OCI-M1 (cell line): ENCODE measurements at regions not wholly inside any gene's neighbourhood (a gene's known extent, or its start where the extent isn't known, plus 50 kb on each side); places are given as distances from the start of the nearest gene placed in this dataset.
"Not testable (repeated sequence)": the region's sequence is repeated elsewhere in the genome, so short reads cannot be mapped to it uniquely, and the experiment has no call there.

Experiments used
- DNase-seq: peaks from one replicate; lab custom pipeline; 2025; lab: John Stamatoyannopoulos, UW

- DNase-seq, result no peak
These were observed 1487.7 kb upstream of the SLC10A2 start for GRCh38 chr13:104553896-104554295.

GRCh38 chr13:104553186-104553585 lies 1487.0 kb upstream of the SLC10A2 start:
- no peak for DNase-seq

GRCh38 chr13:104534847-104535246 lies 1468.6 kb upstream of the SLC10A2 start:
- DNase-seq, result peak; percentile 28

GRCh38 chr13:104532132-104532531 lies 1465.9 kb upstream of the SLC10A2 start:
- no peak for DNase-seq

- DNase-seq, result no peak
These were observed 1464.5 kb upstream of the SLC10A2 start for GRCh38 chr13:104530741-104531140.

- DNase-seq, result no peak
These were observed 1460.3 kb upstream of the SLC10A2 start for GRCh38 chr13:104526561-104526960.

- no peak for DNase-seq
These were observed 1459.2 kb upstream of the SLC10A2 start for GRCh38 chr13:104525467-104525866.

- no peak for DNase-seq
These were observed 1456.2 kb upstream of the SLC10A2 start for GRCh38 chr13:104522235-104523072.

- DNase-seq, result no peak
These were observed 1444.2 kb upstream of the SLC10A2 start for GRCh38 chr13:104510422-104510821.

- DNase-seq, result not testable (repeated sequence)
These were observed 1427.3 kb upstream of the SLC10A2 start for GRCh38 chr13:104493502-104493901.

GRCh38 chr13:104491916-104492315 lies 1425.7 kb upstream of the SLC10A2 start:
- no peak for DNase-seq

GRCh38 chr13:104487006-104487405 lies 1420.8 kb upstream of the SLC10A2 start:
- no peak for DNase-seq

- peak; percentile 16 for DNase-seq
These were observed 1419.4 kb upstream of the SLC10A2 start for GRCh38 chr13:104485571-104485970.

GRCh38 chr13:104483631-104484030 lies 1417.4 kb upstream of the SLC10A2 start:
- no peak for DNase-seq

- DNase-seq, result no peak
These were observed 1411.0 kb upstream of the SLC10A2 start for GRCh38 chr13:104477261-104477660.

- DNase-seq, result no peak
These were observed 1407.7 kb upstream of the SLC10A2 start for GRCh38 chr13:104473936-104474335.

- no peak for DNase-seq
These were observed 1399.8 kb upstream of the SLC10A2 start for GRCh38 chr13:104466016-104466415.

GRCh38 chr13:104461049-104461448 lies 1394.8 kb upstream of the SLC10A2 start:
- no peak for DNase-seq

GRCh38 chr13:104460554-104460953 lies 1394.3 kb upstream of the SLC10A2 start:
- DNase-seq, result no peak

GRCh38 chr13:104450006-104450405 lies 1383.8 kb upstream of the SLC10A2 start:
- no peak for DNase-seq

GRCh38 chr13:104447348-104447747 lies 1381.1 kb upstream of the SLC10A2 start:
- no peak for DNase-seq

- DNase-seq, result no peak
These were observed 1376.3 kb upstream of the SLC10A2 start for GRCh38 chr13:104442536-104442935.

- DNase-seq, result no peak
These were observed 1370.3 kb upstream of the SLC10A2 start for GRCh38 chr13:104436555-104436954.

- DNase-seq, result no peak
These were observed 1365.7 kb upstream of the SLC10A2 start for GRCh38 chr13:104431895-104432294.
